ENCODE measurements at regions not wholly inside any gene's neighbourhood (a gene's known extent, or its start where the extent isn't known, plus 50 kb on each side); places are given as distances from the start of the nearest gene placed in this dataset.

DNA sequence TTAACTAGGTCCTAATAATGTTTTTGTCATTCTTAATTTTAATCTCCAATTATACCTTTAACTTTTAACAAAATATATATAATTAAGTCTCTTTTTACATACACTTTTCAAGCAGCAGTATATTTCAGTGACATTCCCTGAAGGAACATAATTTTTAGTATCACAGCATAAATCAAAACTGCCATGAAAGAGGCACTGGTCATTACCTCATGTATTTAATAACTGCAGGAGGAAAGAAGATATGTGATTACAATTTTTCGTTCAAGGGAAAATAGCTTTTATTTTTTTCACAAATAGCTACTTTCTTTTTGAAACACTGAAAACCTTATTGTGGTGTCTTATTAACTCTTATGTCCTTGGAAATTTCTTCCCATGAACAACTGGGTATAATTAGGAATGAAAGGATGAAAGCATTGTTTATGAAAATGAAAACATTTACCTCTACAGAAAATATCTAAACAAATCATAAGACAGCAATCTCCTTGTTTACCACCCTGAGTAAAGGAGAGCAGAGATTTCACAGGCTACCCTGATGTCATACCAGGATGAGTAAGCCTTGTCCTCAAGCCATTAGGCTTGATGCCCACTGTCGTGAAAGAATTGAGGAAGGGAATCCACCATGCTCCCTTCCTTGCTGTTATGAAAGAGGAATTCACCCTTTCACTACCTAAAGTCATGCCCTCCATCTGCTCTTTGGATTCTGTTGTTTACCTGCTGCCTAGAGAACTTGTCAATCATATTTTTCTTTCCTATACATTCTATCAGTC, 877.2 kb upstream of the PCDH20 start:
- Histone ChIP-seq H2BK15ac (ENCODE audit: low read depth, low read length) (no peak overlapping the region), H4K8ac (replicated peaks; ENCODE audit: insufficient read length, low read depth, low read length) (no peak overlapping the region), H3K4ac (ENCODE audit: low read depth, low read length) (no peak overlapping the region), H2BK120ac (ENCODE audit: low read depth, low read length, poor library complexity, severe bottlenecking) (no peak overlapping the region), H3K23ac (ENCODE audit: insufficient read length, low read depth, low read length) (no peak overlapping the region), H3K23me2 (ENCODE audit: insufficient read length, low read depth, low read length, poor library complexity, severe bottlenecking) (no peaks in the 10 kb centered on the region), H3T11ph (ENCODE audit: low read length) (no peak overlapping the region), H4K5ac (ENCODE audit: insufficient read length, low read depth, low read length) (no peak overlapping the region), H2BK12ac (ENCODE audit: insufficient read length, low read depth, low read length) (no peak overlapping the region), H3K9me3 (ENCODE audit: control insufficient read depth, low read depth, low read length) (no peaks in the 10 kb centered on the region), H2BK20ac (ENCODE audit: low read depth, low read length, poor library complexity, severe bottlenecking) (no peak overlapping the region), H4K20me1 (ENCODE audit: control insufficient read depth, insufficient read depth, insufficient read length) (no peaks in the 10 kb centered on the region), H2AK5ac (ENCODE audit: insufficient read length, low read length) (no peak overlapping the region), H3K4me2 (ENCODE audit: insufficient read depth, insufficient read length, low read length) (no peak overlapping the region), H3K4me1 (ENCODE audit: insufficient read depth, low read length) (no peaks in the 10 kb centered on the region), H2BK5ac (ENCODE audit: insufficient read length, low read length) (no peak overlapping the region), H3K18ac (ENCODE audit: insufficient read length, low read depth, low read length) (no peak overlapping the region), H3K9ac (ENCODE audit: extremely low read depth, insufficient read length, low read length) (no peak overlapping the region), H2AFZ (ENCODE audit: low read length) (peak overlapping the region; percentile 10), H3K79me2 (ENCODE audit: insufficient read depth, low read length) (no peaks in the 10 kb centered on the region), H3K27ac (ENCODE audit: insufficient read length, low read depth, low read length) (no peak overlapping the region), H3K14ac (ENCODE audit: insufficient read depth, low read length) (no peak overlapping the region), H4K91ac (ENCODE audit: insufficient read length, low read depth, low read length) (no peak overlapping the region), H3K56ac (ENCODE audit: insufficient read length, low read depth, low read length) (no peak overlapping the region), H3K79me1 (ENCODE audit: insufficient read depth, low read depth, low read length, poor library complexity, severe bottlenecking) (no peaks in the 10 kb centered on the region), H3K27me3 (ENCODE audit: insufficient read depth, low read length) (no peaks in the 10 kb centered on the region)
- no CpG with 5 or more reads among the region's 2 CpGs for WGBS (ENCODE audit: extremely low coverage, insufficient read length, low lambda C conversion rate)
- DNase-seq, result no peak
- Mint-ChIP-seq H3K36me3 (ENCODE audit: insufficient read depth in 1 of 3, low read depth in 3 of 3) (peaks cover 3 to 10% (median 6%) of the 10 kb centered on the region in 3 experiments), H3K9me3 (peaks cover 6 to 10% of the 10 kb centered on the region in 2 experiments; a peak in 4 of 5 replicates), H3K4me1 (no peaks in the 10 kb centered on the region), H3K27me3 (ENCODE audit: low read depth) (no peaks in the 10 kb centered on the region), H3K27ac (no peak overlapping the region), H3K4me3 (no peak overlapping the region)
- TF ChIP-seq, protein P1, sequence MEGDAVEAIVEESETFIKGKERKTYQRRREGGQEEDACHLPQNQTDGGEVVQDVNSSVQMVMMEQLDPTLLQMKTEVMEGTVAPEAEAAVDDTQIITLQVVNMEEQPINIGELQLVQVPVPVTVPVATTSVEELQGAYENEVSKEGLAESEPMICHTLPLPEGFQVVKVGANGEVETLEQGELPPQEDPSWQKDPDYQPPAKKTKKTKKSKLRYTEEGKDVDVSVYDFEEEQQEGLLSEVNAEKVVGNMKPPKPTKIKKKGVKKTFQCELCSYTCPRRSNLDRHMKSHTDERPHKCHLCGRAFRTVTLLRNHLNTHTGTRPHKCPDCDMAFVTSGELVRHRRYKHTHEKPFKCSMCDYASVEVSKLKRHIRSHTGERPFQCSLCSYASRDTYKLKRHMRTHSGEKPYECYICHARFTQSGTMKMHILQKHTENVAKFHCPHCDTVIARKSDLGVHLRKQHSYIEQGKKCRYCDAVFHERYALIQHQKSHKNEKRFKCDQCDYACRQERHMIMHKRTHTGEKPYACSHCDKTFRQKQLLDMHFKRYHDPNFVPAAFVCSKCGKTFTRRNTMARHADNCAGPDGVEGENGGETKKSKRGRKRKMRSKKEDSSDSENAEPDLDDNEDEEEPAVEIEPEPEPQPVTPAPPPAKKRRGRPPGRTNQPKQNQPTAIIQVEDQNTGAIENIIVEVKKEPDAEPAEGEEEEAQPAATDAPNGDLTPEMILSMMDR (conservative IDR thresholded peaks at IDR 0.05), result no peak
